GM12878 (cell line): ENCODE measurements at regions not wholly inside any gene's neighbourhood (a gene's known extent, or its start where the extent isn't known, plus 50 kb on each side); places are given as distances from the start of the nearest gene placed in this dataset.

Source experiments
- ATAC-seq: fragments of 200-7000 bp; cut with Tn5 transposase; 3 replicates; pipeline ENCODE4 v1.9.1; 2020; ENCODE audit warnings: mild to moderate bottlenecking, moderate library complexity
- BruUV-seq: library from RNA; stranded (reverse); fragments of 400-500 nt; replicated peaks from 2 replicates; lab custom pipeline; 2021; lab: Mats Ljungman, UMichigan
- CTCF ChIA-PET: fragments of 300-600 bp; sonication (Branson Sonifier 250); formaldehyde crosslinking; extraction: SDS; loops from one replicate; lab custom pipeline; 2021; ENCODE audit warnings: inconsistent platforms; lab: Yijun Ruan, JAX
- POLR2A ChIA-PET: fragments of 350-600 bp; formaldehyde crosslinking; extraction: SDS; loops from one replicate; lab custom pipeline; 2021; ENCODE audit warnings: inconsistent platforms; lab: Charles Lee
- RAD21 ChIA-PET: fragments of 300-600 bp; sonication (Branson Sonifier 250); formaldehyde crosslinking; loops from one replicate; lab custom pipeline; 2023; ENCODE audit warnings: antibody characterized with exemption; ENCODE audit not compliant: unreplicated experiment; lab: Charles Lee
- SMC1A ChIA-PET: fragments of 300-600 bp; sonication (Branson Sonifier 250); formaldehyde crosslinking; loops from one replicate; lab custom pipeline; 2023; ENCODE audit not compliant: unreplicated experiment, uncharacterized antibody; lab: Charles Lee
- DNase-seq: peaks from one replicate; pipeline ENCODE4 v3.0.0-alpha.2; 2011; ENCODE audit warnings: low read depth, low spot score
- FAIRE-seq: peaks from 3 replicates; lab custom pipeline; 2011; peaks lifted over from hg19 to GRCh38; lab: Jason Lieb, UNC
- H2AFZ ChIP-seq: 2 replicates; pipeline ENCODE4 v1.6.0; 2011; ENCODE audit warnings: low read depth, low read length, control low read depth; ENCODE audit not compliant: control insufficient read depth
- H3K27ac ChIP-seq: 2 replicates; pipeline ENCODE4 v1.5.1; 2011; ENCODE audit warnings: control low read depth; ENCODE audit not compliant: control insufficient read depth, insufficient read depth
- H3K27me3 ChIP-seq, 2 experiments: replicated peaks in 1 of 2; 2 replicates each; pipeline versions ENCODE4 v1.6.0 to v1.6.1; 2011; ENCODE audit warnings: low read length in 1 of 2; ENCODE audit not compliant: control insufficient read depth in 2 of 2, insufficient read depth in 2 of 2
- H3K36me3 ChIP-seq, 2 experiments: 2 replicates each; pipeline ENCODE4 v1.5.1; 2011; ENCODE audit warnings: low read length in 1 of 2; ENCODE audit not compliant: control insufficient read depth in 2 of 2, insufficient read depth in 2 of 2
- H3K4me1 ChIP-seq: 2 replicates; pipeline ENCODE4 v1.6.1; 2011; ENCODE audit warnings: mild to moderate bottlenecking, low read length, moderate library complexity, mixed read lengths; ENCODE audit not compliant: control insufficient read depth, insufficient read depth
- H3K4me2 ChIP-seq: 2 replicates; pipeline ENCODE4 v1.6.0; 2011; ENCODE audit warnings: control low read depth; ENCODE audit not compliant: control insufficient read depth, insufficient read depth
- H3K4me3 ChIP-seq: fragments of 200-600 bp; sonication (generic); 2 replicates; pipeline ENCODE4 v1.5.1; 2016
- H3K79me2 ChIP-seq: 2 replicates; pipeline ENCODE4 v1.6.0; 2011; ENCODE audit warnings: low read length; ENCODE audit not compliant: control insufficient read depth, insufficient read depth
- H3K9ac ChIP-seq: 2 replicates; pipeline ENCODE4 v1.8.0; 2011; ENCODE audit warnings: low read length, control low read depth, mixed read lengths; ENCODE audit not compliant: control insufficient read depth, insufficient read depth
- H3K9me3 ChIP-seq: replicated peaks from 3 replicates; pipeline ENCODE4 v1.5.1; 2011; ENCODE audit warnings: mild to moderate bottlenecking, low read length; ENCODE audit not compliant: control insufficient read depth, insufficient read depth
- H4K20me1 ChIP-seq: 2 replicates; pipeline ENCODE4 v1.6.0; 2011; ENCODE audit not compliant: control insufficient read depth, insufficient read depth
- CHD2 ChIP-seq: IDR thresholded peaks from 2 replicates; pipeline ENCODE4 v1.6.1; 2011; ENCODE audit warnings: low read depth, low read length, improper control_type of control experiment, borderline replicate concordance
- EGR1 ChIP-seq, 2 experiments: IDR thresholded peaks; 1 replicate in 1 of 2; 2 replicates in 1 of 2; pipeline ENCODE4 v1.6.1; 2011 to 2012; ENCODE audit warnings: low read depth in 2 of 2, low read length in 2 of 2, borderline replicate concordance in 1 of 2, mild to moderate bottlenecking in 1 of 2, moderate library complexity in 1 of 2
- GABPA ChIP-seq: IDR thresholded peaks from 2 replicates; pipeline ENCODE4 v1.6.1; 2014; ENCODE audit warnings: antibody characterized with exemption, low read depth, mild to moderate bottlenecking, inconsistent platforms
- HDGF ChIP-seq: fragments of 450-650 bp; IDR thresholded peaks from 2 replicates; pipeline ENCODE4 v1.6.1; 2016; ENCODE audit warnings: antibody characterized with exemption
- IKZF1 ChIP-seq: fragments of 450-650 bp; conservative IDR thresholded peaks from 2 replicates; pipeline ENCODE4 v1.6.1; 2017; ENCODE audit warnings: antibody characterized with exemption, mild to moderate bottlenecking
- KLF5 ChIP-seq: fragments of 450-650 bp; IDR thresholded peaks from 2 replicates; pipeline ENCODE4 v1.6.1; 2014; ENCODE audit warnings: mild to moderate bottlenecking; ENCODE audit not compliant: partially characterized antibody
- MTA3 ChIP-seq: IDR thresholded peaks from 2 replicates; pipeline ENCODE4 v1.6.1; 2012; ENCODE audit warnings: low read length, inconsistent platforms, borderline replicate concordance
- POU2F2 ChIP-seq: IDR thresholded peaks from 3 replicates; pipeline ENCODE4 v1.6.1; 2011; ENCODE audit warnings: low read depth, mild to moderate bottlenecking, low read length, borderline replicate concordance
- SMC3 ChIP-seq: IDR thresholded peaks from 2 replicates; pipeline ENCODE4 v1.6.1; 2011; ENCODE audit warnings: low read length, improper control_type of control experiment, borderline replicate concordance
- TCF12 ChIP-seq: IDR thresholded peaks from 2 replicates; pipeline ENCODE4 v1.6.1; 2011; ENCODE audit warnings: low read depth, mild to moderate bottlenecking, low read length
- TCF7 ChIP-seq: IDR thresholded peaks from 2 replicates; pipeline ENCODE4 v1.6.1; 2014; ENCODE audit warnings: antibody characterized with exemption, borderline replicate concordance
- YY1 ChIP-seq: IDR thresholded peaks from 2 replicates; pipeline ENCODE4 v1.6.1; 2011; ENCODE audit warnings: low read depth, mild to moderate bottlenecking, low read length
- ZBED1 ChIP-seq: IDR thresholded peaks from 2 replicates; pipeline ENCODE4 v1.6.1; 2016; ENCODE audit warnings: borderline replicate concordance
- WGBS: methylation state at CpG from one replicate; pipeline ENCODE4 v1.1.6; 2016; ENCODE audit warnings: low lambda C conversion rate; ENCODE audit not compliant: insufficient replicate concordance, insufficient coverage; ENCODE audit errors: missing lambda C conversion rate; 5-methylcytosine and 5-hydroxymethylcytosine counted together
- in situ Hi-C: fragments of 300-500 bp; cut with MboI; formaldehyde crosslinking; loops from 9 replicates; pipeline ENCODE4 v1.14.3; 2018; ENCODE audit warnings: mixed read lengths
- intact Hi-C: fragments of 100-400 bp; cut with micrococcal nuclease; formaldehyde crosslinking; loops from one replicate; pipeline ENCODE4 v1.14.2; 2022; ENCODE audit not compliant: unreplicated experiment
- TF ChIP-seq, protein P1 (sequence below): IDR thresholded peaks from 2 replicates; pipeline ENCODE4 v1.6.1; 2012; ENCODE audit warnings: improper control_type of control experiment, low read depth, low read length; ENCODE audit not compliant: insufficient replicate concordance
- TF ChIP-seq, protein P2 (sequence below): IDR thresholded peaks from 2 replicates; pipeline ENCODE4 v1.6.1; 2012; ENCODE audit warnings: low read depth, low read length, improper control_type of control experiment

DNA sequence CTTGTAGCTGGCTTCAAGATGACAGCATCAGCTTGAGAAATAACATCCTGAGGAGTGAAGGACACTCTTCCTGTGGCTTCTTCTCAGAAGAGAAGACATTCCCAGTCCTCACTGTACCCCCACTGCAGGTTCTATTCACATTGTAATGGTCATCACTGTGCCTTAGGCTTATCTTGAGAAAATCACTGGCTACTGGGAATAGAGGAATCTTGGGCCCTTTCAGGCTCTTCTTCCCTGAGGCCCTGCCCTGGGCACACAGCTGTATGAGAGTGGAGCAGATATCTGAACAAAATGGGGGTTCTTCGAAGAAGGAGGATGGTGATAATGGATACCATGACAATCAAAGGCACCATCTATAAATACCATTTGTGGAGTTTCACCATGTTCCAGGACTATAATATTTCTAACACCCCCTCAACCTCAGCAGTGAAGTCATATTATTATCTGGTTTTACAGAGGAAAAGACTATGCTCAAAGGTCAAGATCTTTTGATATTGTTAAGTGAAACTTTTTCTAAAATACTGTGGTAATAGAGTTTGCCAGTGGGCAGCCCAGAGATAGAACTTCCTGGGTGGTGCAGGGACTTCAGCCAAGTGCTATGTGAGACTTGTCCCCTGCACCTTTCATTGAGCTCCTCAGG is 143.1 kb upstream of the KCNE2 start:
- TF ChIP-seq IKZF1 (no peak), KLF5 (no peak), MTA3 (no peak), EGR1 (IDR thresholded peaks at IDR 0.05; ENCODE audit: borderline replicate concordance in 1 of 2, low read depth in 2 of 2, low read length in 2 of 2) (no peak), TCF12 (no peak), GABPA (no peak), YY1 (no peak), POU2F2 (no peak), TCF7 (no peak), CHD2 (no peak), SMC3 (no peak), HDGF (no peak), ZBED1 (no peak)
- TF ChIP-seq, protein P1, sequence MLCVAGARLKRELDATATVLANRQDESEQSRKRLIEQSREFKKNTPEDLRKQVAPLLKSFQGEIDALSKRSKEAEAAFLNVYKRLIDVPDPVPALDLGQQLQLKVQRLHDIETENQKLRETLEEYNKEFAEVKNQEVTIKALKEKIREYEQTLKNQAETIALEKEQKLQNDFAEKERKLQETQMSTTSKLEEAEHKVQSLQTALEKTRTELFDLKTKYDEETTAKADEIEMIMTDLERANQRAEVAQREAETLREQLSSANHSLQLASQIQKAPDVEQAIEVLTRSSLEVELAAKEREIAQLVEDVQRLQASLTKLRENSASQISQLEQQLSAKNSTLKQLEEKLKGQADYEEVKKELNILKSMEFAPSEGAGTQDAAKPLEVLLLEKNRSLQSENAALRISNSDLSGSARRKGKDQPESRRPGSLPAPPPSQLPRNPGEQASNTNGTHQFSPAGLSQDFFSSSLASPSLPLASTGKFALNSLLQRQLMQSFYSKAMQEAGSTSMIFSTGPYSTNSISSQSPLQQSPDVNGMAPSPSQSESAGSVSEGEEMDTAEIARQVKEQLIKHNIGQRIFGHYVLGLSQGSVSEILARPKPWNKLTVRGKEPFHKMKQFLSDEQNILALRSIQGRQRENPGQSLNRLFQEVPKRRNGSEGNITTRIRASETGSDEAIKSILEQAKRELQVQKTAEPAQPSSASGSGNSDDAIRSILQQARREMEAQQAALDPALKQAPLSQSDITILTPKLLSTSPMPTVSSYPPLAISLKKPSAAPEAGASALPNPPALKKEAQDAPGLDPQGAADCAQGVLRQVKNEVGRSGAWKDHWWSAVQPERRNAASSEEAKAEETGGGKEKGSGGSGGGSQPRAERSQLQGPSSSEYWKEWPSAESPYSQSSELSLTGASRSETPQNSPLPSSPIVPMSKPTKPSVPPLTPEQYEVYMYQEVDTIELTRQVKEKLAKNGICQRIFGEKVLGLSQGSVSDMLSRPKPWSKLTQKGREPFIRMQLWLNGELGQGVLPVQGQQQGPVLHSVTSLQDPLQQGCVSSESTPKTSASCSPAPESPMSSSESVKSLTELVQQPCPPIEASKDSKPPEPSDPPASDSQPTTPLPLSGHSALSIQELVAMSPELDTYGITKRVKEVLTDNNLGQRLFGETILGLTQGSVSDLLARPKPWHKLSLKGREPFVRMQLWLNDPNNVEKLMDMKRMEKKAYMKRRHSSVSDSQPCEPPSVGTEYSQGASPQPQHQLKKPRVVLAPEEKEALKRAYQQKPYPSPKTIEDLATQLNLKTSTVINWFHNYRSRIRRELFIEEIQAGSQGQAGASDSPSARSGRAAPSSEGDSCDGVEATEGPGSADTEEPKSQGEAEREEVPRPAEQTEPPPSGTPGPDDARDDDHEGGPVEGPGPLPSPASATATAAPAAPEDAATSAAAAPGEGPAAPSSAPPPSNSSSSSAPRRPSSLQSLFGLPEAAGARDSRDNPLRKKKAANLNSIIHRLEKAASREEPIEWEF = no peak
- TF ChIP-seq, protein P2, sequence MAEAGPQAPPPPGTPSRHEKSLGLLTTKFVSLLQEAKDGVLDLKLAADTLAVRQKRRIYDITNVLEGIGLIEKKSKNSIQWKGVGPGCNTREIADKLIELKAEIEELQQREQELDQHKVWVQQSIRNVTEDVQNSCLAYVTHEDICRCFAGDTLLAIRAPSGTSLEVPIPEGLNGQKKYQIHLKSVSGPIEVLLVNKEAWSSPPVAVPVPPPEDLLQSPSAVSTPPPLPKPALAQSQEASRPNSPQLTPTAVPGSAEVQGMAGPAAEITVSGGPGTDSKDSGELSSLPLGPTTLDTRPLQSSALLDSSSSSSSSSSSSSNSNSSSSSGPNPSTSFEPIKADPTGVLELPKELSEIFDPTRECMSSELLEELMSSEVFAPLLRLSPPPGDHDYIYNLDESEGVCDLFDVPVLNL = no peak
- no peaks in the 10 kb centered on the region for H3K9me3 ChIP-seq
- H3K27ac ChIP-seq = no peak overlapping the region
- ChIA-PET POLR2A (no interaction called here), SMC1A (no interaction called here), CTCF (no interaction called here), RAD21 (no interaction called here)
- no peak for FAIRE-seq
- intact Hi-C loops = no loop called here
- no TSS peak for BruUV-seq
- H3K4me3 ChIP-seq = no peak overlapping the region
- DNase-seq = no peak
- no peaks in the 10 kb centered on the region for H3K79me2 ChIP-seq
- WGBS = 53% methylated on average over 1 of the region's 1 CpG
- no peaks in the 10 kb centered on the region for H3K27me3 ChIP-seq
- no peaks in the 10 kb centered on the region for H3K4me1 ChIP-seq
- no peaks in the 10 kb centered on the region for H4K20me1 ChIP-seq
- no peak overlapping the region for H3K4me2 ChIP-seq
- no peak overlapping the region for H3K9ac ChIP-seq
- no peak overlapping the region for H2AFZ ChIP-seq
- no peak for ATAC-seq
- no peaks in the 10 kb centered on the region for H3K36me3 ChIP-seq
- in situ Hi-C loops = no loop called here
